Vagina (tissue), 2 donors: ENCODE measurements at regions not wholly inside any gene's neighbourhood (a gene's known extent, or its start where the extent isn't known, plus 50 kb on each side); places are given as distances from the start of the nearest gene placed in this dataset.

Source experiments
- DNase-seq, 2 donors: peaks; one replicate each; pipeline ENCODE4 v3.0.0-alpha.2; 2017; ENCODE audit errors: extremely low spot score in 2 of 2
- H3K27ac ChIP-seq: fragments of 200-600 bp; sonication (generic); one replicate; pipeline ENCODE4 v1.5.1; 2019
- H3K27me3 ChIP-seq: fragments of 200-600 bp; sonication (generic); one replicate; pipeline ENCODE4 v1.5.1; 2019
- H3K36me3 ChIP-seq, 2 donors: fragments of 200-600 bp; sonication (generic); one replicate each; pipeline ENCODE4 v1.5.1; 2017 to 2019
- H3K4me1 ChIP-seq: fragments of 200-600 bp; sonication (generic); one replicate; pipeline ENCODE4 v1.5.1; 2019
- H3K4me3 ChIP-seq, 2 donors: fragments of 200-600 bp; sonication (generic); 1 replicate in 1 of 2; 2 replicates in 1 of 2; pipeline ENCODE4 v1.5.1; 2016 to 2019
- H3K9me3 ChIP-seq: fragments of 200-600 bp; sonication (generic); one replicate; pipeline ENCODE4 v1.5.1; 2019
- POLR2A ChIP-seq, 2 donors: fragments of 450-650 bp; IDR thresholded peaks; one replicate each; pipeline ENCODE4 v1.6.1; 2017; ENCODE audit warnings: antibody characterized with exemption in 2 of 2, mild to moderate bottlenecking in 2 of 2, moderate library complexity in 2 of 2
- POLR2AphosphoS5 ChIP-seq, 2 donors: sonication (generic); formaldehyde crosslinking; IDR thresholded peaks; one replicate each; pipeline ENCODE4 v1.9.0; 2017; ENCODE audit warnings: antibody characterized with exemption in 2 of 2, mild to moderate bottlenecking in 2 of 2, low read depth in 1 of 2; ENCODE audit not compliant: insufficient read depth in 1 of 2
- intact Hi-C: fragments of 100-400 bp; cut with DNase I; formaldehyde crosslinking; loops from one replicate; pipeline ENCODE4 v1.15.1; 2023
- TF ChIP-seq, protein P1 (sequence below), 3 experiments: fragments of 450-650 bp in 2 of 3; fragments of 200-600 bp in 1 of 3; sonication (generic) in 1 of 3; IDR thresholded peaks; one replicate each; pipeline ENCODE4 v1.5.1; 2017 to 2019; ENCODE audit warnings: antibody characterized with exemption in 3 of 3, mild to moderate bottlenecking in 2 of 3, moderate library complexity in 2 of 3

DNA sequence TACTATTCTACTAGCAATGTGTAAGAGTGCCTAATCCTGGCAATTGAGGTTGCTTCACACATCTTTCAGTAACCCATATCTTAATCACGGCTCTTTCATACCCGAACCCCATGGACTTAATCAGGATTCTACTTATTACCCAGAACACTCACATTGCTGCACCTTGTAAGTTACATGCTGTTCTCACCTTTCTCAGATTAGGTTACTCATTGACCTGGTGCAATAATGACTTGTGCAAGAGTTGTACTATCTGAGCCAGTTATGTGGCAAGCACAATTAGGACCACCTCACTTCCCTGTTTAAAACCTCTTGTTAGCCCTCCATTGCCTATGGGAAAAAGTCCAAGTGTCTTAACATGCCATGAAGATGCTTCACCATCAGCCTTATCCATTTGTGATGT lies 306.7 kb upstream of the E2F7 start:
- TF ChIP-seq, protein P1, sequence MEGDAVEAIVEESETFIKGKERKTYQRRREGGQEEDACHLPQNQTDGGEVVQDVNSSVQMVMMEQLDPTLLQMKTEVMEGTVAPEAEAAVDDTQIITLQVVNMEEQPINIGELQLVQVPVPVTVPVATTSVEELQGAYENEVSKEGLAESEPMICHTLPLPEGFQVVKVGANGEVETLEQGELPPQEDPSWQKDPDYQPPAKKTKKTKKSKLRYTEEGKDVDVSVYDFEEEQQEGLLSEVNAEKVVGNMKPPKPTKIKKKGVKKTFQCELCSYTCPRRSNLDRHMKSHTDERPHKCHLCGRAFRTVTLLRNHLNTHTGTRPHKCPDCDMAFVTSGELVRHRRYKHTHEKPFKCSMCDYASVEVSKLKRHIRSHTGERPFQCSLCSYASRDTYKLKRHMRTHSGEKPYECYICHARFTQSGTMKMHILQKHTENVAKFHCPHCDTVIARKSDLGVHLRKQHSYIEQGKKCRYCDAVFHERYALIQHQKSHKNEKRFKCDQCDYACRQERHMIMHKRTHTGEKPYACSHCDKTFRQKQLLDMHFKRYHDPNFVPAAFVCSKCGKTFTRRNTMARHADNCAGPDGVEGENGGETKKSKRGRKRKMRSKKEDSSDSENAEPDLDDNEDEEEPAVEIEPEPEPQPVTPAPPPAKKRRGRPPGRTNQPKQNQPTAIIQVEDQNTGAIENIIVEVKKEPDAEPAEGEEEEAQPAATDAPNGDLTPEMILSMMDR (IDR thresholded peaks at IDR 0.05), result no peak
- TF ChIP-seq POLR2A (IDR thresholded peaks at IDR 0.05) (no peak), POLR2AphosphoS5 (IDR thresholded peaks at IDR 0.05; ENCODE audit: insufficient read depth in 1 of 2, low read depth in 1 of 2) (no peak)
- no peak for DNase-seq
- Histone ChIP-seq H3K27ac (no peak overlapping the region), H3K36me3 (no peaks in the 10 kb centered on the region), H3K4me3 (no peak overlapping the region), H3K27me3 (no peaks in the 10 kb centered on the region), H3K9me3 (no peaks in the 10 kb centered on the region), H3K4me1 (no peaks in the 10 kb centered on the region)
- intact Hi-C loops, result no loop called here

DNA sequence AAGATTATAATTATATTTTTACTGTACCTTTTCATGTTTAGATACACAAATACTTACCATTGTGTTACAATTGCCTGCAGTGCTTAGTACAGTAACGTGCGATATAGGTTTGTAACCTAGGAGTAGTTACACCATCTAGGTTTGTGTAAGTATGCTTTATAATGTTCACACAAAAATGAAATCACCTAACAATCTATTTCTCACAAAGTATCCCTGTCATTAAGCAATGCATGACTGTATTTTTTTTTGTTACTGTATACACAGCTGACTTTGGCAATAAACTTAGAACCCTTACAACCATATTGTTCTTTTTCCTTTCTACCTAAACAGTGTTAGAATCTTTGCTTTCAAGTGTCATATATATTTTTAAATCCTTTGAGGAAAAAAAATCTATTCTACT lies 303.0 kb upstream of the E2F7 start:
- no peak for DNase-seq
- H3K4me3 ChIP-seq, result no peak overlapping the region
- intact Hi-C loops, result no loop called here
- H3K4me1 ChIP-seq, result no peaks in the 10 kb centered on the region
- no peaks in the 10 kb centered on the region for H3K27me3 ChIP-seq
- H3K9me3 ChIP-seq, result no peaks in the 10 kb centered on the region
- TF ChIP-seq, protein P1 (IDR thresholded peaks at IDR 0.05), result no peak
- TF ChIP-seq POLR2AphosphoS5 (IDR thresholded peaks at IDR 0.05; ENCODE audit: insufficient read depth in 1 of 2, low read depth in 1 of 2), result no peak
- TF ChIP-seq POLR2A (IDR thresholded peaks at IDR 0.05), result no peak
- H3K27ac ChIP-seq, result no peak overlapping the region
- no peaks in the 10 kb centered on the region for H3K36me3 ChIP-seq

DNA sequence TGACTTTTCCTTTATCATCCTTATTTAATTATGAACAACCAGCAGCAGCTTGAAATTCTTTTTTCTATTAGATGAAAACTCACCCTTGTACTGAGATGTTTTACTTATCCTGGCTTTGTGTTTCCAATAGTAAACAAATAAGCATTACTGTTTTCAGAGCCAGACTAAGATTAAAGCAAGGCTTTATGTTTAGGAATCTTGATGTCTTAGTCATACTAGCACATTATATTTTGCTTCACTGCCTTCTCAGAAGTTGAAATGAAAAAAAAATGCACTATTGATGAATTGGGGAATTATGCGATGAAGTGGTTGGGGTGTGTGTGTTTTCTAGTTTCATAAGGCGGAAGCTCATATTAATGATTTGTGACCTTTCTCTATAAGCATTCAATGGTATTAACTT lies 301.2 kb upstream of the E2F7 start:
- Histone ChIP-seq H3K36me3 (no peaks in the 10 kb centered on the region), H3K4me3 (no peak overlapping the region), H3K4me1 (no peaks in the 10 kb centered on the region), H3K9me3 (no peaks in the 10 kb centered on the region), H3K27ac (no peak overlapping the region), H3K27me3 (no peaks in the 10 kb centered on the region)
- DNase-seq, result no peak
- no peak for TF ChIP-seq POLR2AphosphoS5 (IDR thresholded peaks at IDR 0.05; ENCODE audit: insufficient read depth in 1 of 2, low read depth in 1 of 2)
- intact Hi-C loops, result no loop called here

DNA sequence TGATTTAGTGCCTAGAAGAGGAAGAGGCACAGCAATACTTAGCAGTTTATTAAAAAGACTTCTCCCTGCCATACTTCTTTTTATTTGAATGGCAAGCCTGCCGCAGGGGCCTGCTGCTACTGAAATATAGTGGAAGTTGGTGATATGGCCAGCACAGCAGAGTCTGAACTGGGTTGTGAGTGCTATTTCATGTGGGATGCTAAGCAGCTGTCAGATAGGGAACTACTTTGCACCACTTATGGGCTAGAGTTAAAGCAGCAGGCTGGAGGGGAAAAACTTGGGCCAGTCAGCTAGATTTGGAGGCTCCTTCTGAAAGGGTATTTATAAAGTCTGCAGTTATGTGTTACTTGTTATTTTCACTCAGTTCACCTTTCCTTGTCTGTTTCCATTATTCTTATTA lies 299.0 kb upstream of the E2F7 start:
- H3K4me3 ChIP-seq, result no peak overlapping the region
- H3K4me1 ChIP-seq, result no peaks in the 10 kb centered on the region
- no peaks in the 10 kb centered on the region for H3K36me3 ChIP-seq
- no peak for DNase-seq
- intact Hi-C loops, result no loop called here
- no peaks in the 10 kb centered on the region for H3K27me3 ChIP-seq
- no peak overlapping the region for H3K27ac ChIP-seq
- TF ChIP-seq POLR2A (IDR thresholded peaks at IDR 0.05) (no peak), POLR2AphosphoS5 (IDR thresholded peaks at IDR 0.05; ENCODE audit: insufficient read depth in 1 of 2, low read depth in 1 of 2) (no peak)
- TF ChIP-seq, protein P1 (IDR thresholded peaks at IDR 0.05), result no peak
- H3K9me3 ChIP-seq, result no peaks in the 10 kb centered on the region

DNA sequence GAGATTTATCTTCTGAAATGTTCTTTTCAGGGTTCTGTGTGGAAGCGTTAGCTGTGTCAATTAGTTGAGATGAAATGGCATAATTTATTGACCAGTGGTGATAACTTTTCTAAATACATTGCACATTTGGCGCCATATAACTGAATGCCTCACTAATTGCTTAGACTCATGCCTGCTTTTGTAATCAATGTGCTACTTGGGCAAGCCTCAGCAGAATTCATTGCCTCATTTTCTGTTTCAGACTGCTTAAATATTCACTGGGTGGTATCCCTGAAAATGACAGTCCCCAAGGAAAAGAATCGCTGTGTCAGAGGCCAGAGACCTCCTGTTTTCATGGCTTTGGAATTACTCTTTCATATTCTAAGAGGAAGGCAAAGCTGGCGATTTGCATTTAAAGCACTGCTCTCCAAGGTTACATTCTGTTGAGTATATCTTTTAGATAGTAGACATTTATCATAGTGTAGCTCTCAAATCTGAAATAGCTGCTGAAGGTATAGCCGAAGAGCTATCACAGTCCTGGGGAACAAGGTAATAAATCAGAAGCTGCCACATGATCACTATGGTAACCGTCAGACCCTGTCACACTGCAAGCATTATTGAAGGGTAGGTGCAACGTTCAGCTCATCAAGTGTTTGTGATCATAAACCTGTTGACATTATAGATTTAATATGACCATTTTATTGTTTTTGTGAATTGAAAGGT lies 297.3 kb upstream of the E2F7 start:
- H3K4me3 ChIP-seq, result no peak overlapping the region
- intact Hi-C loops, result no loop called here
- H3K36me3 ChIP-seq, result no peaks in the 10 kb centered on the region
- no peaks in the 10 kb centered on the region for H3K27me3 ChIP-seq
- H3K4me1 ChIP-seq, result no peaks in the 10 kb centered on the region
- DNase-seq, result no peak
- no peaks in the 10 kb centered on the region for H3K9me3 ChIP-seq
- TF ChIP-seq POLR2AphosphoS5 (IDR thresholded peaks at IDR 0.05; ENCODE audit: insufficient read depth in 1 of 2, low read depth in 1 of 2) (no peak), POLR2A (IDR thresholded peaks at IDR 0.05) (no peak)
- TF ChIP-seq, protein P1 (IDR thresholded peaks at IDR 0.05), result no peak
- no peak overlapping the region for H3K27ac ChIP-seq
